Karpas-422 (cell line): ENCODE measurements at regions not wholly inside any gene's neighbourhood (a gene's known extent, or its start where the extent isn't known, plus 50 kb on each side); places are given as distances from the start of the nearest gene placed in this dataset.

Source experiments
- DNase-seq: peaks from one replicate; pipeline ENCODE4 v3.0.0-alpha.2; 2015
- H2AFZ ChIP-seq: fragments of 200-600 bp; sonication (generic); 2 replicates; pipeline ENCODE4 v1.6.1; 2014; ENCODE audit warnings: antibody characterized with exemption, low read length, mixed read lengths
- H3K27ac ChIP-seq: fragments of 200-600 bp; sonication (generic); 2 replicates; pipeline ENCODE4 v1.5.1; 2014; ENCODE audit warnings: mild to moderate bottlenecking, low read length, moderate library complexity
- H3K27me3 ChIP-seq: fragments of 200-600 bp; sonication (generic); 2 replicates; pipeline ENCODE4 v1.6.1; 2014; ENCODE audit warnings: low read length, mixed read lengths
- H3K36me3 ChIP-seq: fragments of 200-600 bp; sonication (generic); 2 replicates; pipeline ENCODE4 v1.6.1; 2014; ENCODE audit warnings: low read length, mixed read lengths; ENCODE audit not compliant: insufficient read depth
- H3K4me1 ChIP-seq: fragments of 200-600 bp; sonication (generic); 2 replicates; pipeline ENCODE4 v1.6.1; 2014; ENCODE audit warnings: mild to moderate bottlenecking, low read length, mixed read lengths
- H3K4me2 ChIP-seq: fragments of 200-600 bp; sonication (generic); 2 replicates; pipeline ENCODE4 v1.6.1; 2014; ENCODE audit warnings: low read length, low read depth, mild to moderate bottlenecking; ENCODE audit not compliant: poor library complexity, severe bottlenecking
- H3K4me3 ChIP-seq: fragments of 200-600 bp; sonication (generic); 2 replicates; pipeline ENCODE4 v1.5.1; 2014; ENCODE audit warnings: mild to moderate bottlenecking, antibody characterized with exemption, low read length, mixed read lengths
- H3K79me2 ChIP-seq: fragments of 200-600 bp; sonication (generic); 2 replicates; pipeline ENCODE4 v1.6.1; 2014; ENCODE audit warnings: mild to moderate bottlenecking, low read length, mixed read lengths
- H3K9ac ChIP-seq: fragments of 200-600 bp; sonication (generic); 2 replicates; pipeline ENCODE4 v1.6.0; 2014; ENCODE audit warnings: low read length
- H3K9me2 ChIP-seq: fragments of 200-600 bp; sonication (generic), shearing (Covaris generic); replicated peaks from 2 replicates; pipeline ENCODE4 v1.6.0; 2014; ENCODE audit warnings: mild to moderate bottlenecking, low read length, moderate library complexity; ENCODE audit not compliant: insufficient read depth
- H3K9me3 ChIP-seq: fragments of 300-700, 200-600 bp; sonication (generic); 2 replicates; pipeline ENCODE4 v1.6.1; 2014; ENCODE audit warnings: low read length, mixed read lengths
- H4K20me1 ChIP-seq: fragments of 200-600 bp; sonication (generic); 2 replicates; pipeline ENCODE4 v1.6.1; 2014; ENCODE audit warnings: mild to moderate bottlenecking, antibody characterized with exemption, low read length, low read depth; ENCODE audit not compliant: insufficient read depth

GRCh38 chr18:11502368-11502767 is 107.0 kb upstream of the SLC35G4 start:
- Histone ChIP-seq H3K36me3 (no peaks in the 10 kb centered on the region), H2AFZ (no peak overlapping the region), H4K20me1 (no peaks in the 10 kb centered on the region), H3K79me2 (no peaks in the 10 kb centered on the region), H3K4me1 (no peaks in the 10 kb centered on the region), H3K9ac (no peak overlapping the region), H3K4me3 (no peak overlapping the region), H3K27me3 (no peaks in the 10 kb centered on the region), H3K9me2 (no peaks in the 10 kb centered on the region), H3K27ac (no peak overlapping the region), H3K4me2 (no peak overlapping the region), H3K9me3 (no peaks in the 10 kb centered on the region)
- no peak for DNase-seq

- H3K4me1 ChIP-seq, result no peaks in the 10 kb centered on the region
- no peak overlapping the region for H3K4me2 ChIP-seq
- H3K27ac ChIP-seq, result no peak overlapping the region
- H3K36me3 ChIP-seq, result no peaks in the 10 kb centered on the region
- no peak overlapping the region for H2AFZ ChIP-seq
- no peak overlapping the region for H3K4me3 ChIP-seq
- no peaks in the 10 kb centered on the region for H4K20me1 ChIP-seq
- no peaks in the 10 kb centered on the region for H3K27me3 ChIP-seq
- H3K79me2 ChIP-seq, result no peaks in the 10 kb centered on the region
- DNase-seq, result no peak
- no peaks in the 10 kb centered on the region for H3K9me2 ChIP-seq
- H3K9ac ChIP-seq, result no peak overlapping the region
- no peaks in the 10 kb centered on the region for H3K9me3 ChIP-seq
Measured at GRCh38 chr18:11501352-11501751, 108.0 kb upstream of the SLC35G4 start.

- Histone ChIP-seq H3K9me3 (no peaks in the 10 kb centered on the region), H4K20me1 (no peaks in the 10 kb centered on the region), H2AFZ (no peak overlapping the region), H3K9ac (no peak overlapping the region), H3K36me3 (no peaks in the 10 kb centered on the region), H3K79me2 (no peaks in the 10 kb centered on the region), H3K4me1 (no peaks in the 10 kb centered on the region), H3K27me3 (no peaks in the 10 kb centered on the region), H3K27ac (no peak overlapping the region), H3K4me3 (no peak overlapping the region), H3K9me2 (no peaks in the 10 kb centered on the region), H3K4me2 (no peak overlapping the region)
- DNase-seq, result no peak
Measured at GRCh38 chr18:11500153-11501122, 109.0 kb upstream of the SLC35G4 start.

GRCh38 chr18:11498821-11499220 is 110.6 kb upstream of the SLC35G4 start:
- Histone ChIP-seq H4K20me1 (no peaks in the 10 kb centered on the region), H2AFZ (no peak overlapping the region), H3K4me1 (no peaks in the 10 kb centered on the region), H3K9ac (no peak overlapping the region), H3K4me3 (no peak overlapping the region), H3K27ac (no peak overlapping the region), H3K9me3 (no peaks in the 10 kb centered on the region), H3K36me3 (no peaks in the 10 kb centered on the region), H3K79me2 (no peaks in the 10 kb centered on the region), H3K27me3 (no peaks in the 10 kb centered on the region), H3K9me2 (no peaks in the 10 kb centered on the region), H3K4me2 (no peak overlapping the region)
- no peak for DNase-seq

- no peaks in the 10 kb centered on the region for H3K9me2 ChIP-seq
- no peak overlapping the region for H3K9ac ChIP-seq
- H3K27ac ChIP-seq, result no peak overlapping the region
- no peaks in the 10 kb centered on the region for H4K20me1 ChIP-seq
- no peak overlapping the region for H3K4me2 ChIP-seq
- H3K27me3 ChIP-seq, result no peaks in the 10 kb centered on the region
- no peaks in the 10 kb centered on the region for H3K4me1 ChIP-seq
- H2AFZ ChIP-seq, result no peak overlapping the region
- H3K9me3 ChIP-seq, result no peaks in the 10 kb centered on the region
- DNase-seq, result no peak
- H3K4me3 ChIP-seq, result no peak overlapping the region
- no peaks in the 10 kb centered on the region for H3K36me3 ChIP-seq
- no peaks in the 10 kb centered on the region for H3K79me2 ChIP-seq
Measured at GRCh38 chr18:11497585-11497984, 111.8 kb upstream of the SLC35G4 start.

GRCh38 chr18:11496526-11497172 is 112.7 kb upstream of the SLC35G4 start:
- no peaks in the 10 kb centered on the region for H3K9me2 ChIP-seq
- no peaks in the 10 kb centered on the region for H3K36me3 ChIP-seq
- no peaks in the 10 kb centered on the region for H3K9me3 ChIP-seq
- no peak overlapping the region for H3K27ac ChIP-seq
- H3K9ac ChIP-seq, result no peak overlapping the region
- H2AFZ ChIP-seq, result no peak overlapping the region
- no peak overlapping the region for H3K4me2 ChIP-seq
- H3K4me1 ChIP-seq, result no peaks in the 10 kb centered on the region
- H3K4me3 ChIP-seq, result no peak overlapping the region
- H4K20me1 ChIP-seq, result no peaks in the 10 kb centered on the region
- no peaks in the 10 kb centered on the region for H3K79me2 ChIP-seq
- no peak for DNase-seq
- no peaks in the 10 kb centered on the region for H3K27me3 ChIP-seq

GRCh38 chr18:11495441-11495840 is 114.0 kb upstream of the SLC35G4 start:
- no peaks in the 10 kb centered on the region for H3K79me2 ChIP-seq
- H3K4me3 ChIP-seq, result no peak overlapping the region
- no peaks in the 10 kb centered on the region for H3K9me3 ChIP-seq
- H3K27me3 ChIP-seq, result no peaks in the 10 kb centered on the region
- no peak overlapping the region for H3K4me2 ChIP-seq
- H3K36me3 ChIP-seq, result no peaks in the 10 kb centered on the region
- H3K4me1 ChIP-seq, result no peaks in the 10 kb centered on the region
- no peaks in the 10 kb centered on the region for H3K9me2 ChIP-seq
- H2AFZ ChIP-seq, result no peak overlapping the region
- H3K9ac ChIP-seq, result no peak overlapping the region
- DNase-seq, result no peak
- no peaks in the 10 kb centered on the region for H4K20me1 ChIP-seq
- no peak overlapping the region for H3K27ac ChIP-seq

GRCh38 chr18:11494107-11494506 is 115.3 kb upstream of the SLC35G4 start:
- Histone ChIP-seq H3K79me2 (no peaks in the 10 kb centered on the region), H4K20me1 (no peaks in the 10 kb centered on the region), H3K4me3 (no peak overlapping the region), H3K4me2 (no peak overlapping the region), H2AFZ (no peak overlapping the region), H3K4me1 (no peaks in the 10 kb centered on the region), H3K9ac (no peak overlapping the region), H3K9me2 (no peaks in the 10 kb centered on the region), H3K27ac (no peak overlapping the region), H3K36me3 (no peaks in the 10 kb centered on the region), H3K27me3 (no peaks in the 10 kb centered on the region), H3K9me3 (no peaks in the 10 kb centered on the region)
- DNase-seq, result no peak
